Heart left ventricle (tissue), 13 donors: ENCODE measurements at regions not wholly inside any gene's neighbourhood (a gene's known extent, or its start where the extent isn't known, plus 50 kb on each side); places are given as distances from the start of the nearest gene placed in this dataset.

ENCODE experiments used
- POLR2A ChIP-seq, 2 donors: fragments of 450-650 bp; IDR thresholded peaks; one replicate each; pipeline ENCODE4 v1.6.1; 2017; ENCODE audit warnings: antibody characterized with exemption in 2 of 2, mild to moderate bottlenecking in 2 of 2, moderate library complexity in 2 of 2
- TF ChIP-seq, protein P1 (sequence below), 12 donors: fragments of 200-600 bp; sonication (generic) in 4 of 12; IDR thresholded peaks; one replicate each; pipeline versions ENCODE4 v1.5.0 to v1.8.0; 2018 to 2022; ENCODE audit warnings: antibody characterized with exemption in 12 of 12, mild to moderate bottlenecking in 5 of 12
- donor health status: ischemic (EF 13 %, LVEDD 7.1; RV severe dilation, severe dysfunction).
- donor health status: DM: no; HTN: yes; CAD: no.
- donor health status: DM: no; HTN: no; CAD: no.
- donor health status: ischemic (EF 25% LVEDD 6.9; RV normal size, moderate dysfunction).
- donor health status: ischemic (EF 25% LVEDD 5.7; RV mildly dilated, moderate dysfunction).
- donor health status: ischemic (EF 35%, LVEDD 5.7; RV mildly dilated, moderate dysfunction).
- donor health status: nonischemic (EF 11% LVEDD 7.7; RV severe dilation, severe dysfunction).
- donor health status: DM: yes; HTN: yes; CAD: no.
- donor health status: PGD.
- donor health status: ischemic (EF 29% LVEDD 5.4; RV normal size, mild dysfunction).
- donor health status: nonischemic (EF 23%, LVEDD 6.1; RV moderate dilation, normal function).

DNA sequence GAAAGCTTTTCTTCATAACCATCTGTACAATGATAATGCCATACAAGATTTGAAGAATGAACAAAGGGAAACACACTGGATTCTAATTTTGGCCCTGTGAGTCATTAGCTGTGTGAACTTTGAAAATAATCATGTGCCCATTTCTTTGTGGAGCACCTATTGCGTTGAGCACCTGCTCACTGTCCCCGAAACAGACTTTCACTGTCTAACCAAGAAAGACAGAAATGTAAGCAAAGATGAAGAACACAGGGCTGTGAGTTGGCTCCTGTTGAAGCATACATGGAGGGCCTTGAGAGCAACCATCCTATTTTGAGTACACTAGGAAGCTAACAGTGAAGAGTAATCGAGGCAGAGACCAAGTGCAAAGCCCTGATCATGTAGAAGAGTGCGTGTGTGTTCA is 118.4 kb upstream of the SLC25A13 start:
- TF ChIP-seq, protein P1, sequence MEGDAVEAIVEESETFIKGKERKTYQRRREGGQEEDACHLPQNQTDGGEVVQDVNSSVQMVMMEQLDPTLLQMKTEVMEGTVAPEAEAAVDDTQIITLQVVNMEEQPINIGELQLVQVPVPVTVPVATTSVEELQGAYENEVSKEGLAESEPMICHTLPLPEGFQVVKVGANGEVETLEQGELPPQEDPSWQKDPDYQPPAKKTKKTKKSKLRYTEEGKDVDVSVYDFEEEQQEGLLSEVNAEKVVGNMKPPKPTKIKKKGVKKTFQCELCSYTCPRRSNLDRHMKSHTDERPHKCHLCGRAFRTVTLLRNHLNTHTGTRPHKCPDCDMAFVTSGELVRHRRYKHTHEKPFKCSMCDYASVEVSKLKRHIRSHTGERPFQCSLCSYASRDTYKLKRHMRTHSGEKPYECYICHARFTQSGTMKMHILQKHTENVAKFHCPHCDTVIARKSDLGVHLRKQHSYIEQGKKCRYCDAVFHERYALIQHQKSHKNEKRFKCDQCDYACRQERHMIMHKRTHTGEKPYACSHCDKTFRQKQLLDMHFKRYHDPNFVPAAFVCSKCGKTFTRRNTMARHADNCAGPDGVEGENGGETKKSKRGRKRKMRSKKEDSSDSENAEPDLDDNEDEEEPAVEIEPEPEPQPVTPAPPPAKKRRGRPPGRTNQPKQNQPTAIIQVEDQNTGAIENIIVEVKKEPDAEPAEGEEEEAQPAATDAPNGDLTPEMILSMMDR (IDR thresholded peaks at IDR 0.05): no peak
- TF ChIP-seq POLR2A (IDR thresholded peaks at IDR 0.05): no peak
